Sigmoid colon (tissue), 4 donors: ENCODE measurements at regions not wholly inside any gene's neighbourhood (a gene's known extent, or its start where the extent isn't known, plus 50 kb on each side); places are given as distances from the start of the nearest gene placed in this dataset.

ENCODE experiments used
- EP300 ChIP-seq, 4 donors: sonication (generic); formaldehyde crosslinking; IDR thresholded peaks; one replicate each; pipeline ENCODE4 v1.6.1; 2017; ENCODE audit warnings: antibody characterized with exemption in 4 of 4
- TF ChIP-seq, protein P1 (sequence below), 4 experiments: fragments of 450-650 bp in 3 of 4; fragments of 200-600 bp in 1 of 4; IDR thresholded peaks; one replicate each; pipeline ENCODE4 v1.5.1; 2016 to 2019; ENCODE audit warnings: antibody characterized with exemption in 4 of 4, mild to moderate bottlenecking in 3 of 4, moderate library complexity in 2 of 4

GRCh38 chr5:53416144-53416738 is 64.2 kb upstream of the FST start:
- TF ChIP-seq, protein P1, sequence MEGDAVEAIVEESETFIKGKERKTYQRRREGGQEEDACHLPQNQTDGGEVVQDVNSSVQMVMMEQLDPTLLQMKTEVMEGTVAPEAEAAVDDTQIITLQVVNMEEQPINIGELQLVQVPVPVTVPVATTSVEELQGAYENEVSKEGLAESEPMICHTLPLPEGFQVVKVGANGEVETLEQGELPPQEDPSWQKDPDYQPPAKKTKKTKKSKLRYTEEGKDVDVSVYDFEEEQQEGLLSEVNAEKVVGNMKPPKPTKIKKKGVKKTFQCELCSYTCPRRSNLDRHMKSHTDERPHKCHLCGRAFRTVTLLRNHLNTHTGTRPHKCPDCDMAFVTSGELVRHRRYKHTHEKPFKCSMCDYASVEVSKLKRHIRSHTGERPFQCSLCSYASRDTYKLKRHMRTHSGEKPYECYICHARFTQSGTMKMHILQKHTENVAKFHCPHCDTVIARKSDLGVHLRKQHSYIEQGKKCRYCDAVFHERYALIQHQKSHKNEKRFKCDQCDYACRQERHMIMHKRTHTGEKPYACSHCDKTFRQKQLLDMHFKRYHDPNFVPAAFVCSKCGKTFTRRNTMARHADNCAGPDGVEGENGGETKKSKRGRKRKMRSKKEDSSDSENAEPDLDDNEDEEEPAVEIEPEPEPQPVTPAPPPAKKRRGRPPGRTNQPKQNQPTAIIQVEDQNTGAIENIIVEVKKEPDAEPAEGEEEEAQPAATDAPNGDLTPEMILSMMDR (IDR thresholded peaks at IDR 0.05) = no peak
- TF ChIP-seq EP300 (IDR thresholded peaks at IDR 0.05) = no peak
